NT2/D1 (cell line): ENCODE measurements at regions not wholly inside any gene's neighbourhood (a gene's known extent, or its start where the extent isn't known, plus 50 kb on each side); places are given as distances from the start of the nearest gene placed in this dataset.

Source experiments
- SUZ12 ChIP-seq: IDR thresholded peaks from 2 replicates; pipeline ENCODE4 v1.6.1; 2011; ENCODE audit not compliant: insufficient read length, insufficient read depth; ENCODE audit errors: extremely low read depth
- YY1 ChIP-seq: IDR thresholded peaks from 2 replicates; pipeline ENCODE4 v1.6.1; 2011; ENCODE audit not compliant: insufficient read length, insufficient read depth
- ZNF274 ChIP-seq: IDR thresholded peaks from 2 replicates; pipeline ENCODE4 v1.6.1; 2011; ENCODE audit warnings: mild to moderate bottlenecking, low read depth, low read length

DNA sequence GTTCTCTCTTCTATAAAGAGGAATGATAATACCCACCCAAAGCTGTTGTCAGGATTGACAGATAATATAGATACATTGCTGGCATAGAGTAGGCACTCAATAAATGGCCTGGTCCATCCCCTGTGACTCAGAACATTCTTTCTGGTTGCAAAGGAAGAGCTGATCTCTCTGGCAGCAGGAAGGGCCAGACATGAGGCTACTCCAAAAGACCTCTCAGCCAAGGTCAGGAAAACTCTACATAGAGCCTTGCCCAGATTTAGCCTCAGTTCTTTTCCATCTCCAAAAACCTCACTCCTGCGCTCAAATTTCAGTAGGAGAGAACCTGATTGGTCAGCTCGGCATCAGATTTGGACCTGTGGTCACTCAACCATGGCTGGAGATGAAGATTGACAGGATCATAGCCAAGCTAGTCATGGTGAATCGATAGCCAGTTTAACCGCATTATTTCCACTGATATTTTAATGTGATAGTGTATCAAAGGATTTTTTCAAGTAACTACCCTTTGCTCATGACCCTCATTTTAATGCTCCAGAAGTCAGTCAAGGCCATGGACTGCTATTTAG, 319.6 kb downstream of the DRD1 start:
- TF ChIP-seq ZNF274 (no peak), YY1 (no peak), SUZ12 (no peak)
